CMK (cell line): ENCODE measurements at regions not wholly inside any gene's neighbourhood (a gene's known extent, or its start where the extent isn't known, plus 50 kb on each side); places are given as distances from the start of the nearest gene placed in this dataset.

Source experiments
- DNase-seq: peaks from one replicate; pipeline ENCODE4 v3.0.0-alpha.2; 2010; ENCODE audit warnings: low read depth

- no peak for DNase-seq
Measured at GRCh38 chr22:49031746-49032330, 795.8 kb downstream of the BRD1 start.

DNA sequence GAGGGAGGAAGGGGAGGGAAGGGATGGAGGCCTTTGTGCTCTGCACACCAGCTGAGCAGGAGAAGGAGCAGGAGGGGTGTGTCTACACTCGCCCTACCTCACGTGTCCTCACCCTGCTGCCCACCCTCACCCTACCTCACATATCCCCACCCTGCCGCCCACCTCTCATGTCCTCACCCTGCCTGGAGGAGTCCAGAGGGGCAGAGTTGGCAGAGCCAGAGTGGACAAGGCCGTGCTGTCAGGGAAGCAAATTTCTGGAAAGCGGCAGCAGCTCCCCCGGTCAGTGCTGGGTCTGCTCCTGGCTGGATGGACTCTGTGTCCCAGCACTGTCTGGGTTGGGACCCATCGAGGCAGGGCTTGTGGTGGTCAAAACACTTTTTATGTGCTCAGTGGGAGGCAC, 799.6 kb downstream of the BRD1 start:
- no peak for DNase-seq

- no peak for DNase-seq
Measured at GRCh38 chr22:49027368-49027670, 800.4 kb downstream of the BRD1 start.

DNA sequence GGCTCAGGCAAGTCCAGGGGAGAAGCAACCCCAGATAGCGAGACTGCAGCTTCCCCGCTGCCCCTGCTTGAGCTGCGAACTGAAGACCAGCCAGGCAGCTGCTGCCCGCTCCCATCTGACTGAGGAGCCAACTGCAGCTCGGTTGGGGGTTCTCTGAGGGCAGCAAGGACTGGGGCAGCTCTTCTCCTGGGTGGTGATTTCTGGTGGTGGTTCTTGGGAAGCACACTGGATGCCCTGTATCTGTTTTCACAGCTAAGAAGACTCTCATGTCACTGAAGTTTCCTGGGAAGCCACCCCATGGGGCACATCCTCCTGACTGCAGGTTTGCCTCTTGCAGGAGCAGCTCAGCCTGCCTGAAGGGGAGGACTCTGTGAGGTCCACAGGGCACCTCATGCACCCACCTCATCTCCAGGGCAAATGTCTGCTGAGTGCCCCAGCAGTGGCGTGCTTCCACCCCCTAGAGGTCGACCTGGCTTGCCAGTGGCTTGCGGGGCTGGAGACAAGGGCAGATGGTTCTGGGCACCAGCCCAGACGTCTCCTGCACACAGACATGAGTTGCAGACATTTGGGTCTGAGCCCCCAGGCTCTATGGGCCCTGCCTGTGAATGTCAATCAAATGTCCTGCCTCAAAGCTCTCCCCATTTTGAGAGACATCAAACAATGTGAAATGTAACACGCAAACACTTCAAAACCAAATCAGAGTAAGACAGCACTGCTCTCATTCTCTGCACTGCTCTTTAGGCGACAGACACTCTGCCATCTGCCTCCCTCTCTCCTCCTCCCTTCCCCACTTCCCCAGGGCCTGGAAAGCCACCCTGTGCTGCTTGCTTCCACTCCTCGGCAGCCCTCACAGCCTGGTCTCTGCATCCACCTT, 800.9 kb downstream of the BRD1 start:
- DNase-seq: no peak

DNA sequence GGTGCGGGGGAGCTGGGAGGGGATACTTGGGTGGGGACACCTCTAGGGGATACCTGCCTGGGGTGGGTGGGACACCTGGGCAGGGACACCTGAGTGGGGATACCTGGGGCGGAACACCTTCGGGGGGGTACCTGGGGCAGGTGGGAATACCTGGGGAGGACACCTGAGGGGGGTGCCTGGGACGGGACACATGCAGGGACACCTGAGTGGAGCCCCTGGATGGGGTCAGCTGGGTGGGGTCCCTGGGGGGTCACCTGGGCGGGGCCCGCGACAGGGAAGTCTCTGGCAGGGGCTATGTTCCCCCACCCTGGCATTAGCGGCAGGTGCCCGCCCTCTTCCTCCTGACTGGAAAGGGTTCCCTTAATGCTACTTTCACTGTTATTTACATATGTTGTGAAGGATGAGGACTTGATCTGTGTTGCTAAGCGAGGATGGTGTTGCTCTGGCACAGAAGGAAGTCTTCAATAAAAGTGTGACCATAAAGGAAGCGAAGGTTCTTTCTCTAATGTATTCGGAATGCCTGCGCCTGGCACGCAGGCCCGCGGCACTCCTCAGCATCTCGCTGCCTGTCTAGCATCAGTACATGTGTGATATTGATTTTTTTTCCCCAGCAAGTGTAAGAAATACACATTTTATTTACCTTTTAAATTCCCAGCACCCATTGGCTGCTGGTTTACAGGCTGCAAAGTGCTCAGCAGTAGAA, 801.7 kb downstream of the BRD1 start:
- no peak for DNase-seq

DNA sequence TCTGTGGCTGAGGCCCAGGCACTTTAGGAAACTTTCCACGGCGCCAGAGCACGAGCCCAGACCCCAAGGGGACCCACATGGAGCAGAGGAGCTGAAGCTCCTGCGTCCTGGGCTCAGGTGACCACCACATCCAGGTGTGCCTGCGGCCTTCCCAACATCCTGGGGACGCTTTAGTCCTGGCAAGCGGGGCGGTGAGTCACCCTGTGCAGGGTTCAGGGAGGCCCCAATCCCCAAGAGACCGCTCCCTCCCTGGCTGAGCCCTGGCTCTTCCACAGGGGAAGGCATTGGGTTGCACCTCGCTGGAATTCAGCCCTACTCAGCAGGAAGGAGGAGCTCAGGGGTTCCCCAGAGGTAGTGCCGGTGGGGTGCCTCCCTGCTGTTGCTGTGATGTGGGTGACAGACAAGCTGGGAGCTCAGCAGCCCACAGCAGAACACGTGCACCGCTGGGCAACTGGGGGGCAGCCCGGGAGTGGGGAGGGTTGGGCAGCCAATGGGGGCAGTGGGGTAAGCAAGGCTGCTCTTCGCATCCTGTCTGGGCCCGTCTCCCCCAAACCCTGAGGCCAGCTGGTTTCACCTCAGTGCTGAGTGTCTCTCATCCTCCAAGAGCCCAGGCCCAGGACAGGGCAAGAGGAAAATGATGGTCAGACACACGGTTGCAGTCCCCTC, 802.8 kb downstream of the BRD1 start:
- no peak for DNase-seq

DNA sequence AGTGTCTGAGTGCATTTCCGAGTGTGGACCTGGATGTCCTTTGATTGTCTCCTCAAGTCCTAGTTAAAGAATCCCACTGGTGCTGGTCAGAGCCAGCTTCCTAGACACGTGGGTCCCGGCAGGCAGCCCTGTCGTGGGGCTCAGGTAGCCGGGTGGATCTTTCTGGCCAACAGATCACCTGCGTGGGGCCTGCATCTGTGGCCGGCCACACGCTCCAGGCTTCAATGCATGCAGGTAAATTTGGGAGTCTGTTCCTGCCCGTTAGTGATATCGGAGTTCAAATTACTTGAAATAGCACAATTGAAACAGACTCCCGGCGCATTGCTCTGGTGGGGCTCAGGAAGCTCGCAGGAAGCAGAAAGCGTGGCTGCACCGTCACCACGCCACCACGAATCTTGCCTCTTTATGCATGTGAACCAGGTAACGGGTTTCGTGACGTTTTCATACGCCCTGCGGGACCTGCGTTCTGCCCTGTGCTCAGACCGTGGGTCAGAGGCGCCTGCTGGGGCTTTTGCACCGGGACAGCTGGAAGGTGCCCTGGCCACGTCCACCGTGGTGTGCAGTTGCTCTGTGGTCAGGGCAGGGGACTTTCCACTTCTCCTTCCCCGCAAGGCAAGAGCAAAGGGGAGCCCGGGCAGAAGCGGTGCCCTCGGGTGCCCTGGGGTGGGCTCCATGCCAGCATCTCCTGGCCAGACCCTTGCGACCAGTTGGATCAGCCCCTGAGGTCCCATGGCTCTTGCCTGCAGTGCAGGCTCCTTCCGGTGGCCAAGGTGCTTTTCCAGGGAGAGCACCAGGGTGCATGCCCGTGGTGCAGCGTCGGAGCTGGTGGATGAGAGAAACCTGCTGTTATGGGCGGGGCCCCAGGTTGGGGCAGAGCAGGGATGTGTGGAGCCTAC, 803.5 kb downstream of the BRD1 start:
- no peak for DNase-seq

- no peak for DNase-seq
Measured at GRCh38 chr22:49023161-49023878, 804.4 kb downstream of the BRD1 start.

DNA sequence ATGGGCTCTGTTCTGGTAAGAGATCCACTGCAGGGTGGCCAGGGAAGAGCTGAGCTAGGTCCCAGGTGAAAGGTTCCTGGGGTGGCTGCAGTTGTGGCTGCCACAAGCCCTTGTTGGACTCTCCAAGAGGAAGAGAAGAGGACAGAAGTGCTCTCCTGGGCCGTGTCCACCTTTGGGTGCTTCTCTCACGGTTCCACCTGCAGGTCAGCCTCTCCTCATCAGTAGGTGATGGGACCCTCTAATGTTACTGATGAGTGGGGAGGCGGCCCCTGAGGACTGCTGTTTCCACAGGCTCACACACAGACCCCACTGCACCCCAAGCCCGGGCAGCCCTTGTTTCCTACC, 804.9 kb downstream of the BRD1 start:
- DNase-seq: no peak

DNA sequence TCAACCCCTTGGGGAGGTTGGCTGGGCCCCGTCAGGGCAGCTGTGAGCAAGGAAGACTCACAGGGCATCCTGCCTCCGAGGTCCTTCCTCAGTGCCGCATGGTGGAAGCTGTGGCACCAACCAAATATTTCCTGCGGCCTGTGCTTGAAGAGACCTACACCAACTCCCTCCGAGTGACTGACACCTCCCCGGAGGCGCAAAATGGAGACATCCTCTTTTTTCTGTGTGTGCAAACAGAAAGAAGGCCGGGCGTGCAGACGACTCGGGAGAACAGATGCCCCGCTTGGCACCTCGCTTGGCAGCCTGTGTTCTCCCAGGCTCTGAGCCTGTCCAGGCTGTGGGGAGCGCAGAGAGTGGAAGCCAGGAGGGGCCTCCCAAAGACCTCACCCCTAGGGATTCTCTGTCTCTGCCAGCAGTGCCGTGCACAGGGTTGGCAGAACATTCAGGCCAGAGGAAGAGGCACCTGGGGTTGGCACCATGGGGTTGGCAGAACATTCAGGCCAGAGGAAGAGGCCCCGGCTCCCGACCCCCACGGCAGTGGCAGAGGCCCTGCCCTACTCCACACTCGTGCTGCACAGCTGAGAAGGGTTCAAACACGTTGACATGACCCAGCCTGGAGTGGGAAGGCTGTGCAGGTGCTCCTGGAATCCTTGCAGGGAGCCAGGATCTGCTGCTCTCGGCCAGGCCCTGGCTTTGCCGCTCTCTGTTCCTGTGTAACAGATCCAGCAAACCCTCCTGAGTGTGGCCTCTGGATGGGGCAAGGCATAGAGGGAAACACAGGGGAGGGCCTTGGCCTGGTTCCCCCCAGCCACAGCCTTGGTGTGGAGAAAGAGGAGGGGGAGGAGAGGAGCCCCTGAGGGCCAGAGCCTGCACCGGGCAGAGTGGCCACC, 805.5 kb downstream of the BRD1 start:
- DNase-seq: no peak

- DNase-seq: no peak
Measured at GRCh38 chr22:49021131-49021925, 806.3 kb downstream of the BRD1 start.

DNA sequence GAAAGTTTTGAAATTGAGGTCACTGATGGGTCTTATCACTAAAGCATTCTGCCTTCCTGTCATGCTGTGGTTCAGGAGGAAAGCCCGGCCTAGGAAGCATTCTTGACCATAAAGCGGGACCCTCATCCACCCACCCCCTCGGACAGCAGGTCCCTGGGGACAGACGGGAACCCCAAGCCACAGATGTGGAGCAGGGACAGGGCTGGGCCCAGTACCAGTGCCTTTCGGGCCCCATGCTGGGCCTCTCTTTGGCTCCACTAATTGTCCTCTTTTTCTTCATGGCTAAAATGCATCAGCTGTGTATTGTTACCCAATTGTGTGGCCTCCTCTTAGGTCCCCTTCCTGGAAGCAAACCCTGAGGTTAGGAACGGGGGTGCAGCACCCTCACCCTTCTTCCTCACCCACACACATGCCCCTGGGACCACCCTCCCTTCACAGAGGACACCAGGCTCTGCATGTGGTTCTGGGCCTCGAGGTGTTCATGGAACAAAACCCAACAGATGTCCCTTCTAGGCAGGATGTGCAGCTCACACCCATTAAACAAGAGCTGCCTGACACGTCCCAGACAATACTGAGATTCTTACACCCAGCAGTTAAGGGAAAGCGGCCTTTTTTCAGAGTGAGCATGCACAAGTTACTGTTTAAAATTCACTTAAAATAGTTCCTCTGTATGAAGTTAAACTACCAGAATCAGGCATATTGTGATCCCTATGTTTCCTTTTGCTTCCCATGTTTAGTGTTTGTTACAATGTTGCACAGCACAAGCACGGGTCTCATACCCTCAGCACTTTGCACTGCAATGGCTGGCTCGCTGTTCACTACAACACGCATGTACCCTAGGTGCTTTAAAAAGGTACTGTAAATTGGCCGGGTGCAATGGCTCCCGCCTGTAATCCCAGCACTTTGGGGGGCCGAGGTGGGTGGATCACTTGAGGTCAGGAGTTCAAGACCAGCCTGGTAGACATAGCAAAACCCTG, 807.6 kb downstream of the BRD1 start:
- peak; percentile 33 for DNase-seq

- DNase-seq: no peak
Measured at GRCh38 chr22:49018601-49019000, 809.1 kb downstream of the BRD1 start.

GRCh38 chr22:49017482-49018329, 810.0 kb downstream of the BRD1 start:
- DNase-seq: no peak

- DNase-seq: no peak
Measured at GRCh38 chr22:49016909-49017481, 810.7 kb downstream of the BRD1 start.

DNA sequence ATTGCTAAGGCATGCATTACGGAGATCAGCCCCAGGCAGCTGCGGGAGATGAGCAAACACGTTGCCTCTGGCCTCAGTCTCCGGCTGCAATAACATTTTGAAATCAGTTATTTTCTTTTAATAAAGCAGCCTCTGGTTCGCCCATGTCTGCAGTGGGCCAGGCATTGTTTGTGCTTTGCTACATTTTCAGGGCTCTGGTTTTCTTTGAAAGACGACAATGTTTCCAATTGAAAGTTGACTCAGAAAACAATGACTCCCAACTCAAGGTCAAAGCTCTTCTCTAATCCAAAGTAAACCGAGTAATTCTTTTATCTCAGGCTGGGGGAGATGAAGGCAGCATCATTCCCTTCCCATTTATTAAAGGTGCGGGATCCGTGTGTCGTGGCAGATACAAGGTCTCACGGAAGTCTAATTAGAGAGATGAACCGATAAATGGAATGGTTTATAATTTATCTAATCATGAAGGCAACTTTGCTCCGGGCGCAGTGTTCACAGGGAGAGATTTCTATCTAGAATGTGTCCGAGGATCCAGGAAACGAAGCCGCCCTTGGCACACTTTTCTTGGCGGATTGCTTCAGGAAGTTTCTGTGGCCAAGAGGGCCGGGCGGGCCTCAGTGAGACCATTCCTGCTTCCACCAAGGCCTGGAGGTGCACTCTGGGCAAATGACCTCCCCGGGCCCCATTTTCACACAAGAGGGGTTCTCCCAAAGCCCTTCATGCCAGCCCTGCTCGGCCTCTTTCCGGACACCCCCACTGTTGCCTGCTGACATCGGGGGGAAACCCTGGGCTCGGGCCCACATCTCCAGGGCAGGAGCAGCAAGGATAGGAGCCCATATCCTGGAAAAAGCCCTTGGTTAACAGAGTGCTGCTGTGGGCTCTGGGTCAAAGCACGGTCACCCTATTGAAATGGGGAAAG, 811.4 kb downstream of the BRD1 start:
- no peak for DNase-seq
